Body of pancreas (tissue), 4 donors: ENCODE measurements at regions not wholly inside any gene's neighbourhood (a gene's known extent, or its start where the extent isn't known, plus 50 kb on each side); places are given as distances from the start of the nearest gene placed in this dataset.

ENCODE experiments used
- ATAC-seq: fragments of 150-250 bp; one replicate; pipeline ENCODE4 v1.9.1; 2016
- DNase-seq, 4 donors: peaks; one replicate each; pipeline ENCODE4 v3.0.0-alpha.2; 2019
- H3K27ac ChIP-seq, 4 donors: fragments of 200-600 bp; sonication (generic); 1 replicate in 3 of 4; 2 replicates in 1 of 4; pipeline versions ENCODE4 v1.5.1 to v1.6.1; 2016 to 2019; ENCODE audit warnings: mild to moderate bottlenecking in 1 of 4, mixed read lengths in 1 of 4, moderate library complexity in 1 of 4
- H3K27me3 ChIP-seq, 2 donors: fragments of 200-600 bp; sonication (generic); one replicate each; pipeline ENCODE4 v1.6.0; 2016; ENCODE audit warnings: mild to moderate bottlenecking in 1 of 2
- H3K36me3 ChIP-seq, 2 donors: fragments of 200-600 bp; sonication (generic); replicated peaks in 1 of 2; 2 replicates each; pipeline ENCODE4 v1.5.1; 2016; ENCODE audit warnings: low read depth in 2 of 2; ENCODE audit not compliant: insufficient read depth in 1 of 2
- H3K4me1 ChIP-seq: fragments of 200-600 bp; sonication (generic); one replicate; pipeline ENCODE4 v1.6.0; 2016
- H3K4me3 ChIP-seq, 2 donors: fragments of 200-600 bp; sonication (generic); 1 replicate in 1 of 2; 2 replicates in 1 of 2; pipeline ENCODE4 v1.5.1; 2016 to 2019
- H3K9me3 ChIP-seq, 3 donors: fragments of 200-600 bp; sonication (generic); 1 replicate in 2 of 3; 2 replicates in 1 of 3; pipeline ENCODE4 v1.5.1; 2016
- CTCF ChIP-seq, 7 experiments: fragments of 450-650 bp in 4 of 7; fragments of 200-600 bp in 3 of 7; sonication (generic) in 3 of 7; IDR thresholded peaks; one replicate each; pipeline ENCODE4 v1.5.1; 2016 to 2019; ENCODE audit warnings: antibody characterized with exemption in 7 of 7
- POLR2A ChIP-seq, 3 donors: fragments of 450-650 bp; IDR thresholded peaks; one replicate each; pipeline ENCODE4 v1.6.1; 2016; ENCODE audit warnings: antibody characterized with exemption in 3 of 3, mild to moderate bottlenecking in 2 of 3
- WGBS, 2 donors: methylation state at CpG; one replicate each; pipeline ENCODE4 v1.1.5; 2017; 5-methylcytosine and 5-hydroxymethylcytosine counted together
- intact Hi-C: fragments of 100-400 bp; cut with DNase I; formaldehyde crosslinking; loops from one replicate; pipeline ENCODE4 v1.15.1; 2023

- Histone ChIP-seq H3K9me3 (no peaks in the 10 kb centered on the region), H3K27ac (no peak overlapping the region), H3K4me3 (no peak overlapping the region), H3K36me3 (no peaks in the 10 kb centered on the region), H3K27me3 (no peaks in the 10 kb centered on the region), H3K4me1 (peaks cover 10% of the 10 kb centered on the region)
- intact Hi-C loops, result no loop called here
- no peak for DNase-seq
- ATAC-seq, result no peak
- TF ChIP-seq POLR2A (IDR thresholded peaks at IDR 0.05) (no peak), CTCF (IDR thresholded peaks at IDR 0.05) (no peak)
- WGBS, 2 donors, result 71 to 85% methylated on average over 2 of the region's 2 CpGs
These were observed 116.5 kb upstream of the SPATS2L start for GRCh38 chr2:200189964-200190363.

GRCh38 chr2:200193331-200193730, 113.2 kb upstream of the SPATS2L start:
- ATAC-seq (no peak), DNase-seq (no peak)
- Histone ChIP-seq H3K9me3 (no peaks in the 10 kb centered on the region), H3K4me1 (no peaks in the 10 kb centered on the region), H3K27ac (no peak overlapping the region), H3K27me3 (no peaks in the 10 kb centered on the region), H3K4me3 (no peak overlapping the region), H3K36me3 (no peaks in the 10 kb centered on the region)
- intact Hi-C loops, result no loop called here
- 86 to 87% methylated on average over 3 of the region's 3 CpGs for WGBS, 2 donors
- no peak for TF ChIP-seq CTCF (IDR thresholded peaks at IDR 0.05)
- no peak for TF ChIP-seq POLR2A (IDR thresholded peaks at IDR 0.05)

- no peaks in the 10 kb centered on the region for H3K27me3 ChIP-seq
- H3K4me1 ChIP-seq, result no peaks in the 10 kb centered on the region
- 78 to 82% methylated on average over 5 of the region's 5 CpGs for WGBS, 2 donors
- ATAC-seq (no peak), DNase-seq (no peak)
- H3K9me3 ChIP-seq, result no peaks in the 10 kb centered on the region
- intact Hi-C loops, result no loop called here
- H3K36me3 ChIP-seq, result no peaks in the 10 kb centered on the region
- no peak overlapping the region for H3K27ac ChIP-seq
- no peak for TF ChIP-seq CTCF (IDR thresholded peaks at IDR 0.05)
- TF ChIP-seq POLR2A (IDR thresholded peaks at IDR 0.05), result no peak
- no peak overlapping the region for H3K4me3 ChIP-seq
These were observed 112.7 kb upstream of the SPATS2L start for GRCh38 chr2:200193791-200194190.

- ATAC-seq (no peak), DNase-seq (no peak)
- Histone ChIP-seq H3K27me3 (no peaks in the 10 kb centered on the region), H3K4me3 (no peak overlapping the region), H3K9me3 (no peaks in the 10 kb centered on the region), H3K36me3 (no peaks in the 10 kb centered on the region), H3K4me1 (no peaks in the 10 kb centered on the region), H3K27ac (no peak overlapping the region)
- 73 to 83% methylated on average over 4 of the region's 4 CpGs for WGBS, 2 donors
- TF ChIP-seq CTCF (IDR thresholded peaks at IDR 0.05), result no peak
- no peak for TF ChIP-seq POLR2A (IDR thresholded peaks at IDR 0.05)
- intact Hi-C loops, result no loop called here
These were observed 111.7 kb upstream of the SPATS2L start for GRCh38 chr2:200194746-200195145.

- no peak overlapping the region for H3K27ac ChIP-seq
- H3K36me3 ChIP-seq, result no peaks in the 10 kb centered on the region
- H3K4me3 ChIP-seq, result no peak overlapping the region
- DNase-seq, result no peak
- H3K27me3 ChIP-seq, result no peaks in the 10 kb centered on the region
- intact Hi-C loops, result no loop called here
- H3K4me1 ChIP-seq, result no peaks in the 10 kb centered on the region
- H3K9me3 ChIP-seq, result no peaks in the 10 kb centered on the region
- 65 to 81% methylated on average over 2 of the region's 2 CpGs for WGBS, 2 donors
- no peak for TF ChIP-seq POLR2A (IDR thresholded peaks at IDR 0.05)
- TF ChIP-seq CTCF (IDR thresholded peaks at IDR 0.05), result no peak
- no peak for ATAC-seq
These were observed 107.5 kb upstream of the SPATS2L start for GRCh38 chr2:200199005-200199404.
